ENCODE measurements at regions not wholly inside any gene's neighbourhood (a gene's known extent, or its start where the extent isn't known, plus 50 kb on each side); places are given as distances from the start of the nearest gene placed in this dataset.

- H3K4me3 ChIP-seq: no peak overlapping the region
- H3K4me1 ChIP-seq (ENCODE audit: low read depth): no peaks in the 10 kb centered on the region
- intact Hi-C loops (cut with DNase I, micrococcal nuclease): no loop called here
- no peak for DNase-seq
- peaks cover 3% of the 10 kb centered on the region for H3K9me3 ChIP-seq
- no peaks in the 10 kb centered on the region for H3K36me3 ChIP-seq (ENCODE audit: low read depth)
- ATAC-seq: no peak
- TF ChIP-seq CTCF (IDR thresholded peaks at IDR 0.05): no peak
Measured at GRCh38 chr14:83126076-83126475, 1592.4 kb upstream of the SEL1L start.

GRCh38 chr14:83128783-83129182, 1595.1 kb upstream of the SEL1L start:
- intact Hi-C loops (cut with DNase I, micrococcal nuclease): no loop called here
- Histone ChIP-seq H3K4me1 (ENCODE audit: low read depth) (no peaks in the 10 kb centered on the region), H3K36me3 (ENCODE audit: low read depth) (no peaks in the 10 kb centered on the region), H3K4me3 (no peak overlapping the region), H3K9me3 (no peaks in the 10 kb centered on the region)
- no peak for DNase-seq
- no peak for ATAC-seq
- no peak for TF ChIP-seq CTCF (IDR thresholded peaks at IDR 0.05)

- no peak for TF ChIP-seq CTCF (IDR thresholded peaks at IDR 0.05)
- Histone ChIP-seq H3K9me3 (no peaks in the 10 kb centered on the region), H3K4me1 (ENCODE audit: low read depth) (no peaks in the 10 kb centered on the region), H3K36me3 (ENCODE audit: low read depth) (no peaks in the 10 kb centered on the region), H3K4me3 (no peak overlapping the region)
- DNase-seq: no peak
- intact Hi-C loops (cut with DNase I, micrococcal nuclease): no loop called here
- ATAC-seq: no peak
Measured at GRCh38 chr14:83129496-83129895, 1595.8 kb upstream of the SEL1L start.

DNA sequence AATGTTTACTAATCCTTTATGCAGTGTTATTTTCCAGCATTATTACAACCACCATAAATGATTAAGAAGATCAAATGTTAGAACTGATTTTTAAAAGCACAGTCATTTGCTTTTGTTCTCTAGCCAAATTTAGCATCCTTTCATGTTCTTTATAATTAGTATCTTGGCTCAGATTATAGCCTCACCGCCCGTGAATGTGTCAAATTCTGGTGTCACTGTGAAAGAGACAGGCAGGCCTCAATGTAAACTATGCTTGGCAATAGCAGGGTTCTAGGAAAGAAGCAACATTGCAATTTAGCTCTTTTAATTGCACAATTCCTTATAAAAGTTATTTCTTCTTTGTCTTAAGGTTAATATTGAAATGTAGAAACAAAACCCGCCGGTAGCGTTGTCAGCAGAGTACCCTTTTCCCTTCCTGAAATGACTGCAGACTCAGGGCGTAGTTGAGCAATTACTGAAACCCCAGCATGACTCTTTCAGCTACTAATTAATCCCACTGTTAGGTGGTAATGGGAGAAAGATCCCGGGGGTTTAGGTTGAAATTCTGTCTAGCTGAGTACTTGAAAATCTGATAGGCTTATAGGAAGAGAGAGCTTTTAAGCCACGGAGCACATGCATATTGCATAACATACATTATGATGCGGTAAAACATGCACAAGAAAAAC, 1600.5 kb upstream of the SEL1L start:
- Histone ChIP-seq H3K36me3 (ENCODE audit: low read depth) (no peaks in the 10 kb centered on the region), H3K4me3 (no peak overlapping the region), H3K4me1 (ENCODE audit: low read depth) (no peaks in the 10 kb centered on the region), H3K9me3 (no peaks in the 10 kb centered on the region)
- no peak for TF ChIP-seq CTCF (IDR thresholded peaks at IDR 0.05)
- ATAC-seq (no peak), DNase-seq (no peak)
- intact Hi-C loops (cut with DNase I, micrococcal nuclease): no loop called here

GRCh38 chr14:83140756-83141155, 1607.1 kb upstream of the SEL1L start:
- Histone ChIP-seq H3K9me3 (peaks cover 2% of the 10 kb centered on the region), H3K4me3 (no peak overlapping the region), H3K4me1 (ENCODE audit: low read depth) (no peaks in the 10 kb centered on the region), H3K36me3 (ENCODE audit: low read depth) (no peaks in the 10 kb centered on the region)
- intact Hi-C loops (cut with DNase I, micrococcal nuclease): no loop called here
- TF ChIP-seq CTCF (IDR thresholded peaks at IDR 0.05): no peak
- no peak for ATAC-seq
- DNase-seq: no peak

- Histone ChIP-seq H3K9me3 (peaks cover 6% of the 10 kb centered on the region), H3K4me1 (ENCODE audit: low read depth) (no peaks in the 10 kb centered on the region), H3K4me3 (no peak overlapping the region), H3K36me3 (ENCODE audit: low read depth) (no peaks in the 10 kb centered on the region)
- no peak for ATAC-seq
- intact Hi-C loops (cut with DNase I, micrococcal nuclease): no loop called here
- TF ChIP-seq CTCF (IDR thresholded peaks at IDR 0.05): no peak
- DNase-seq: no peak
Measured at GRCh38 chr14:83147006-83147405, 1613.4 kb upstream of the SEL1L start.

Data from mucosa of descending colon (tissue), 3 donors.